ENCODE measurements at regions not wholly inside any gene's neighbourhood (a gene's known extent, or its start where the extent isn't known, plus 50 kb on each side); places are given as distances from the start of the nearest gene placed in this dataset.

DNA sequence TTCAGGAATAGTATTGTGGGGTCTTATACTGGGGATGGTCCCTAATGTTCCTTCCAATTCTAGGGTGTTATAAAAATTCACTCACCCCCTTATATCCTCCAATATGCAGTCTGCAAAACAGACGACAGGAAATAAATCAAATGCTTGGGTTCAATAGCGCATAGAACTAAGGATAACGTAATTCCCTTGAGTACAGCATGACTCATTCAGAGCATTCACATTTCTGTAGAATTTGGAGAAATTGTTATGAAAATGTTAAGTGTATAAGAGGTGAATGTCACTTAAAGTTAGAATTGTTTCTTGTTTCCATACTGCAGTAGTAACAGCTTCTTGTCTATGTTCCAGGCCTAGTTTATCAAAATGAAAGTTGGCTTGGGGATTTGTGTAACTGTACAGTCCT lies 271.4 kb downstream of the RPS29 start:
- POLR2A ChIA-PET = no interaction called here
- no peaks in the 10 kb centered on the region for H3K79me2 ChIP-seq (ENCODE audit: insufficient read depth)
- H3K9me3 ChIP-seq = no peaks in the 10 kb centered on the region
- no peak for DNase-seq
- H2AFZ ChIP-seq (ENCODE audit: low read depth) = no peak overlapping the region
- no peaks in the 10 kb centered on the region for H3K9me2 ChIP-seq
- no peak overlapping the region for H3K9ac ChIP-seq
- no peaks in the 10 kb centered on the region for H3F3A ChIP-seq (replicated peaks; ENCODE audit: insufficient read depth)
- H3K27me3 ChIP-seq (ENCODE audit: insufficient read depth) = no peaks in the 10 kb centered on the region
- no peaks in the 10 kb centered on the region for H4K20me1 ChIP-seq (ENCODE audit: insufficient read depth)
- no peak overlapping the region for H3K4me3 ChIP-seq (ENCODE audit: low read depth in 2 of 2, low read length in 1 of 2)
- no peaks in the 10 kb centered on the region for H3K36me3 ChIP-seq (replicated peaks in 1 of 2; ENCODE audit: control insufficient read depth in 1 of 2, insufficient read depth in 2 of 2, low read length in 1 of 2)
- 63% methylated on average over 3 of the region's 3 CpGs for WGBS (ENCODE audit: low lambda C conversion rate)
- H3K27ac ChIP-seq (ENCODE audit: low read depth in 2 of 2, low read length in 1 of 2) = no peak overlapping the region
- CTCF ChIA-PET = interaction anchor here (1.0 kb wide), 1 partner anchor 183 kb away, joined by 3 read pairs; no protein-coding TSS in a partner anchor
- no peaks in the 10 kb centered on the region for H3K4me1 ChIP-seq (ENCODE audit: control insufficient read depth in 1 of 2, insufficient read depth in 2 of 2, low read depth in 1 of 2, low read length in 1 of 2)
- no peak for TF ChIP-seq GABPA (IDR thresholded peaks at IDR 0.05; ENCODE audit: low read depth)
- TF ChIP-seq, protein P1, sequence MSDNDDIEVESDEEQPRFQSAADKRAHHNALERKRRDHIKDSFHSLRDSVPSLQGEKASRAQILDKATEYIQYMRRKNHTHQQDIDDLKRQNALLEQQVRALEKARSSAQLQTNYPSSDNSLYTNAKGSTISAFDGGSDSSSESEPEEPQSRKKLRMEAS (IDR thresholded peaks at IDR 0.05; ENCODE audit: low read depth) = no peak
- TF ChIP-seq, protein P2, sequence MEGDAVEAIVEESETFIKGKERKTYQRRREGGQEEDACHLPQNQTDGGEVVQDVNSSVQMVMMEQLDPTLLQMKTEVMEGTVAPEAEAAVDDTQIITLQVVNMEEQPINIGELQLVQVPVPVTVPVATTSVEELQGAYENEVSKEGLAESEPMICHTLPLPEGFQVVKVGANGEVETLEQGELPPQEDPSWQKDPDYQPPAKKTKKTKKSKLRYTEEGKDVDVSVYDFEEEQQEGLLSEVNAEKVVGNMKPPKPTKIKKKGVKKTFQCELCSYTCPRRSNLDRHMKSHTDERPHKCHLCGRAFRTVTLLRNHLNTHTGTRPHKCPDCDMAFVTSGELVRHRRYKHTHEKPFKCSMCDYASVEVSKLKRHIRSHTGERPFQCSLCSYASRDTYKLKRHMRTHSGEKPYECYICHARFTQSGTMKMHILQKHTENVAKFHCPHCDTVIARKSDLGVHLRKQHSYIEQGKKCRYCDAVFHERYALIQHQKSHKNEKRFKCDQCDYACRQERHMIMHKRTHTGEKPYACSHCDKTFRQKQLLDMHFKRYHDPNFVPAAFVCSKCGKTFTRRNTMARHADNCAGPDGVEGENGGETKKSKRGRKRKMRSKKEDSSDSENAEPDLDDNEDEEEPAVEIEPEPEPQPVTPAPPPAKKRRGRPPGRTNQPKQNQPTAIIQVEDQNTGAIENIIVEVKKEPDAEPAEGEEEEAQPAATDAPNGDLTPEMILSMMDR (IDR thresholded peaks at IDR 0.05) = no peak
- TF ChIP-seq, protein P3, sequence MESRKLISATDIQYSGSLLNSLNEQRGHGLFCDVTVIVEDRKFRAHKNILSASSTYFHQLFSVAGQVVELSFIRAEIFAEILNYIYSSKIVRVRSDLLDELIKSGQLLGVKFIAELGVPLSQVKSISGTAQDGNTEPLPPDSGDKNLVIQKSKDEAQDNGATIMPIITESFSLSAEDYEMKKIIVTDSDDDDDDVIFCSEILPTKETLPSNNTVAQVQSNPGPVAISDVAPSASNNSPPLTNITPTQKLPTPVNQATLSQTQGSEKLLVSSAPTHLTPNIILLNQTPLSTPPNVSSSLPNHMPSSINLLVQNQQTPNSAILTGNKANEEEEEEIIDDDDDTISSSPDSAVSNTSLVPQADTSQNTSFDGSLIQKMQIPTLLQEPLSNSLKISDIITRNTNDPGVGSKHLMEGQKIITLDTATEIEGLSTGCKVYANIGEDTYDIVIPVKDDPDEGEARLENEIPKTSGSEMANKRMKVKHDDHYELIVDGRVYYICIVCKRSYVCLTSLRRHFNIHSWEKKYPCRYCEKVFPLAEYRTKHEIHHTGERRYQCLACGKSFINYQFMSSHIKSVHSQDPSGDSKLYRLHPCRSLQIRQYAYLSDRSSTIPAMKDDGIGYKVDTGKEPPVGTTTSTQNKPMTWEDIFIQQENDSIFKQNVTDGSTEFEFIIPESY (IDR thresholded peaks at IDR 0.05; ENCODE audit: borderline replicate concordance, low read depth) = no peak
- TF ChIP-seq JUND (IDR thresholded peaks at IDR 0.05) = no peak
- no peak for TF ChIP-seq FOXJ3 (CRISPR knock-in tag; IDR thresholded peaks at IDR 0.05)
- TF ChIP-seq RCOR1 (IDR thresholded peaks at IDR 0.05; ENCODE audit: low read length) = no peak
- TF ChIP-seq EZH2phosphoT487 (IDR thresholded peaks at IDR 0.05; ENCODE audit: borderline replicate concordance, low read depth) = no peak
- no peak for TF ChIP-seq NRF1 (IDR thresholded peaks at IDR 0.05; ENCODE audit: low read depth, low read length)
- TF ChIP-seq, protein P4, sequence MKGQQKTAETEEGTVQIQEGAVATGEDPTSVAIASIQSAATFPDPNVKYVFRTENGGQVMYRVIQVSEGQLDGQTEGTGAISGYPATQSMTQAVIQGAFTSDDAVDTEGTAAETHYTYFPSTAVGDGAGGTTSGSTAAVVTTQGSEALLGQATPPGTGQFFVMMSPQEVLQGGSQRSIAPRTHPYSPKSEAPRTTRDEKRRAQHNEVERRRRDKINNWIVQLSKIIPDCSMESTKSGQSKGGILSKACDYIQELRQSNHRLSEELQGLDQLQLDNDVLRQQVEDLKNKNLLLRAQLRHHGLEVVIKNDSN (IDR thresholded peaks at IDR 0.05; ENCODE audit: borderline replicate concordance, low read depth) = no peak
- TF ChIP-seq, protein P5, sequence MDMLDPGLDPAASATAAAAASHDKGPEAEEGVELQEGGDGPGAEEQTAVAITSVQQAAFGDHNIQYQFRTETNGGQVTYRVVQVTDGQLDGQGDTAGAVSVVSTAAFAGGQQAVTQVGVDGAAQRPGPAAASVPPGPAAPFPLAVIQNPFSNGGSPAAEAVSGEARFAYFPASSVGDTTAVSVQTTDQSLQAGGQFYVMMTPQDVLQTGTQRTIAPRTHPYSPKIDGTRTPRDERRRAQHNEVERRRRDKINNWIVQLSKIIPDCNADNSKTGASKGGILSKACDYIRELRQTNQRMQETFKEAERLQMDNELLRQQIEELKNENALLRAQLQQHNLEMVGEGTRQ (IDR thresholded peaks at IDR 0.05; ENCODE audit: borderline replicate concordance, low read depth, low read length) = no peak
- TF ChIP-seq, protein P6, sequence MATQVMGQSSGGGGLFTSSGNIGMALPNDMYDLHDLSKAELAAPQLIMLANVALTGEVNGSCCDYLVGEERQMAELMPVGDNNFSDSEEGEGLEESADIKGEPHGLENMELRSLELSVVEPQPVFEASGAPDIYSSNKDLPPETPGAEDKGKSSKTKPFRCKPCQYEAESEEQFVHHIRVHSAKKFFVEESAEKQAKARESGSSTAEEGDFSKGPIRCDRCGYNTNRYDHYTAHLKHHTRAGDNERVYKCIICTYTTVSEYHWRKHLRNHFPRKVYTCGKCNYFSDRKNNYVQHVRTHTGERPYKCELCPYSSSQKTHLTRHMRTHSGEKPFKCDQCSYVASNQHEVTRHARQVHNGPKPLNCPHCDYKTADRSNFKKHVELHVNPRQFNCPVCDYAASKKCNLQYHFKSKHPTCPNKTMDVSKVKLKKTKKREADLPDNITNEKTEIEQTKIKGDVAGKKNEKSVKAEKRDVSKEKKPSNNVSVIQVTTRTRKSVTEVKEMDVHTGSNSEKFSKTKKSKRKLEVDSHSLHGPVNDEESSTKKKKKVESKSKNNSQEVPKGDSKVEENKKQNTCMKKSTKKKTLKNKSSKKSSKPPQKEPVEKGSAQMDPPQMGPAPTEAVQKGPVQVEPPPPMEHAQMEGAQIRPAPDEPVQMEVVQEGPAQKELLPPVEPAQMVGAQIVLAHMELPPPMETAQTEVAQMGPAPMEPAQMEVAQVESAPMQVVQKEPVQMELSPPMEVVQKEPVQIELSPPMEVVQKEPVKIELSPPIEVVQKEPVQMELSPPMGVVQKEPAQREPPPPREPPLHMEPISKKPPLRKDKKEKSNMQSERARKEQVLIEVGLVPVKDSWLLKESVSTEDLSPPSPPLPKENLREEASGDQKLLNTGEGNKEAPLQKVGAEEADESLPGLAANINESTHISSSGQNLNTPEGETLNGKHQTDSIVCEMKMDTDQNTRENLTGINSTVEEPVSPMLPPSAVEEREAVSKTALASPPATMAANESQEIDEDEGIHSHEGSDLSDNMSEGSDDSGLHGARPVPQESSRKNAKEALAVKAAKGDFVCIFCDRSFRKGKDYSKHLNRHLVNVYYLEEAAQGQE (IDR thresholded peaks at IDR 0.05; ENCODE audit: low read depth, low read length) = no peak
- TF ChIP-seq MXI1 (IDR thresholded peaks at IDR 0.05; ENCODE audit: low read depth, low read length) = no peak
- TF ChIP-seq RAD21 (IDR thresholded peaks at IDR 0.05; ENCODE audit: low read length) = no peak
- TF ChIP-seq TCF12 (IDR thresholded peaks at IDR 0.05) = no peak
- TF ChIP-seq YY1 (IDR thresholded peaks at IDR 0.05; ENCODE audit: low read depth) = no peak
- no peak for TF ChIP-seq TEAD4 (IDR thresholded peaks at IDR 0.05; ENCODE audit: borderline replicate concordance, insufficient read depth)
- no peak for TF ChIP-seq TAF1 (IDR thresholded peaks at IDR 0.05; ENCODE audit: borderline replicate concordance, low read depth, low read length)
- no peak for TF ChIP-seq GATA2 (CRISPR knock-in tag; IDR thresholded peaks at IDR 0.05)
- no peak overlapping the region for H3K4me2 ChIP-seq

All from SK-N-SH (cell line).